ENCODE measurements at regions not wholly inside any gene's neighbourhood (a gene's known extent, or its start where the extent isn't known, plus 50 kb on each side); places are given as distances from the start of the nearest gene placed in this dataset.
"Not testable (repeated sequence)": the region's sequence is repeated elsewhere in the genome, so short reads cannot be mapped to it uniquely, and the experiment has no call there.

GRCh38 chrX:997631-998137 lies 214.8 kb downstream of the CRLF2 start:
- TF ChIP-seq CTCF (conservative IDR thresholded peaks at IDR 0.05; ENCODE audit: low read length), result no peak

GRCh38 chrX:994780-995179 lies 217.7 kb downstream of the CRLF2 start:
- no peak for TF ChIP-seq CTCF (conservative IDR thresholded peaks at IDR 0.05; ENCODE audit: low read length)
- H3K4me3 ChIP-seq (ENCODE audit: low read length), result no peak overlapping the region
- no peak for DNase-seq (ENCODE audit: low read depth)

More at GRCh38 chrX:997631-998137, 214.8 kb downstream of the CRLF2 start:
- no peak for DNase-seq (ENCODE audit: low read depth)
- H3K4me3 ChIP-seq (ENCODE audit: low read length), result no peak overlapping the region

GRCh38 chrX:989959-990510 lies 222.4 kb downstream of the CRLF2 start:
- H3K4me3 ChIP-seq (ENCODE audit: low read length), result no peak overlapping the region
- DNase-seq (ENCODE audit: low read depth), result peak; percentile 69
- TF ChIP-seq CTCF (conservative IDR thresholded peaks at IDR 0.05; ENCODE audit: low read length), result no peak

GRCh38 chrX:988530-988929 lies 223.9 kb downstream of the CRLF2 start:
- not testable (repeated sequence) for H3K4me3 ChIP-seq (ENCODE audit: low read length); DNase-seq (ENCODE audit: low read depth)

GRCh38 chrX:981791-982626 lies 230.4 kb downstream of the CRLF2 start:
- no peak for DNase-seq (ENCODE audit: low read depth)
- TF ChIP-seq CTCF (conservative IDR thresholded peaks at IDR 0.05; ENCODE audit: low read length), result no peak
- H3K4me3 ChIP-seq (ENCODE audit: low read length), result no peak overlapping the region

- no peak overlapping the region for H3K4me3 ChIP-seq (ENCODE audit: low read length)
- no peak for TF ChIP-seq CTCF (conservative IDR thresholded peaks at IDR 0.05; ENCODE audit: low read length)
- DNase-seq (ENCODE audit: low read depth), result no peak
Measured at GRCh38 chrX:980587-981235, 231.7 kb downstream of the CRLF2 start.

- not testable (repeated sequence) for DNase-seq (ENCODE audit: low read depth); H3K4me3 ChIP-seq (ENCODE audit: low read length)
Measured at GRCh38 chrX:979127-979526, 233.3 kb downstream of the CRLF2 start.
